ENCODE measurements at regions not wholly inside any gene's neighbourhood (a gene's known extent, or its start where the extent isn't known, plus 50 kb on each side); places are given as distances from the start of the nearest gene placed in this dataset.
"Not testable (repeated sequence)": the region's sequence is repeated elsewhere in the genome, so short reads cannot be mapped to it uniquely, and the experiment has no call there.

GRCh38 chr2:163062524-163062923 is 224.0 kb upstream of the KCNH7 start:
- intact Hi-C loops (cut with DNase I), result no loop called here
- DNase-seq (ENCODE audit: missing footprints) (no peak), ATAC-seq (no peak)

GRCh38 chr2:163046615-163047014 is 208.0 kb upstream of the KCNH7 start:
- intact Hi-C loops (cut with DNase I), result no loop called here
- no peak for DNase-seq (ENCODE audit: missing footprints)
- no peak for ATAC-seq

GRCh38 chr2:163045830-163046229 is 207.3 kb upstream of the KCNH7 start:
- intact Hi-C loops (cut with DNase I), result no loop called here
- ATAC-seq (no peak), DNase-seq (ENCODE audit: missing footprints) (no peak)

- DNase-seq (ENCODE audit: missing footprints) (no peak), ATAC-seq (no peak)
- intact Hi-C loops (cut with DNase I), result no loop called here
Observed at GRCh38 chr2:163044114-163044513, 205.5 kb upstream of the KCNH7 start.

- no peak for ATAC-seq
- intact Hi-C loops (cut with DNase I), result no loop called here
- DNase-seq (ENCODE audit: missing footprints), result no peak
Observed at GRCh38 chr2:163043201-163043600, 204.6 kb upstream of the KCNH7 start.

GRCh38 chr2:163039266-163039665 is 200.7 kb upstream of the KCNH7 start:
- no peak for ATAC-seq
- intact Hi-C loops (cut with DNase I), result no loop called here
- no peak for DNase-seq (ENCODE audit: missing footprints)

GRCh38 chr2:163028807-163029206 is 190.2 kb upstream of the KCNH7 start:
- intact Hi-C loops (cut with DNase I), result no loop called here
- no peak for ATAC-seq
- DNase-seq (ENCODE audit: missing footprints), result no peak

GRCh38 chr2:163026136-163026775 is 187.7 kb upstream of the KCNH7 start:
- intact Hi-C loops (cut with DNase I); DNase-seq (ENCODE audit: missing footprints); ATAC-seq: not testable (repeated sequence)

- intact Hi-C loops (cut with DNase I); DNase-seq (ENCODE audit: missing footprints); ATAC-seq: not testable (repeated sequence)
Observed at GRCh38 chr2:163016882-163017281, 178.3 kb upstream of the KCNH7 start.

- DNase-seq (ENCODE audit: missing footprints) (no peak), ATAC-seq (no peak)
- intact Hi-C loops (cut with DNase I), result no loop called here
Observed at GRCh38 chr2:163011000-163011399, 172.4 kb upstream of the KCNH7 start.

- DNase-seq (ENCODE audit: missing footprints), result no peak
- ATAC-seq, result no peak
- intact Hi-C loops (cut with DNase I), result no loop called here
Observed at GRCh38 chr2:163008642-163009041, 170.1 kb upstream of the KCNH7 start.

GRCh38 chr2:162994718-162995117 is 156.2 kb upstream of the KCNH7 start:
- no peak for ATAC-seq
- no peak for DNase-seq (ENCODE audit: missing footprints)
- intact Hi-C loops (cut with DNase I), result no loop called here

GRCh38 chr2:162992828-162993227 is 154.3 kb upstream of the KCNH7 start:
- intact Hi-C loops (cut with DNase I), result no loop called here
- DNase-seq (ENCODE audit: missing footprints) (no peak), ATAC-seq (no peak)

GRCh38 chr2:162989507-162989906 is 150.9 kb upstream of the KCNH7 start:
- DNase-seq (ENCODE audit: missing footprints) (no peak), ATAC-seq (no peak)
- intact Hi-C loops (cut with DNase I), result no loop called here

GRCh38 chr2:162974771-162975170 is 136.2 kb upstream of the KCNH7 start:
- DNase-seq (ENCODE audit: missing footprints), result no peak
- no peak for ATAC-seq
- intact Hi-C loops (cut with DNase I), result no loop called here

- ATAC-seq, result no peak
- intact Hi-C loops (cut with DNase I), result no loop called here
- no peak for DNase-seq (ENCODE audit: missing footprints)
Observed at GRCh38 chr2:162972383-162972782, 133.8 kb upstream of the KCNH7 start.

- ATAC-seq (no peak), DNase-seq (ENCODE audit: missing footprints) (no peak)
- intact Hi-C loops (cut with DNase I), result no loop called here
Observed at GRCh38 chr2:162968306-162968705, 129.7 kb upstream of the KCNH7 start.

GRCh38 chr2:162967811-162968210 is 129.2 kb upstream of the KCNH7 start:
- intact Hi-C loops (cut with DNase I), result no loop called here
- no peak for ATAC-seq

GRCh38 chr2:162967147-162967546 is 128.6 kb upstream of the KCNH7 start:
- no peak for ATAC-seq
- intact Hi-C loops (cut with DNase I), result no loop called here
- no peak for DNase-seq (ENCODE audit: missing footprints)

More at GRCh38 chr2:162967811-162968210, 129.2 kb upstream of the KCNH7 start:
- no peak for DNase-seq (ENCODE audit: missing footprints)

- DNase-seq (ENCODE audit: missing footprints) (no peak), ATAC-seq (no peak)
- intact Hi-C loops (cut with DNase I), result no loop called here
Observed at GRCh38 chr2:162965191-162965590, 126.6 kb upstream of the KCNH7 start.

GRCh38 chr2:162964513-162964912 is 125.9 kb upstream of the KCNH7 start:
- intact Hi-C loops (cut with DNase I), result no loop called here
- ATAC-seq (no peak), DNase-seq (ENCODE audit: missing footprints) (no peak)

All from Right ventricle myocardium inferior (tissue), 1 donor.